HG02938 (cell line): ENCODE measurements at regions not wholly inside any gene's neighbourhood (a gene's known extent, or its start where the extent isn't known, plus 50 kb on each side); places are given as distances from the start of the nearest gene placed in this dataset.

Source experiments
- ATAC-seq: cut with Tn5 transposase; IDR thresholded peaks from one replicate; pipeline ENCODE4 v1.9.1; 2021; ENCODE audit warnings: mild to moderate bottlenecking, moderate library complexity; ENCODE audit not compliant: unreplicated experiment

DNA sequence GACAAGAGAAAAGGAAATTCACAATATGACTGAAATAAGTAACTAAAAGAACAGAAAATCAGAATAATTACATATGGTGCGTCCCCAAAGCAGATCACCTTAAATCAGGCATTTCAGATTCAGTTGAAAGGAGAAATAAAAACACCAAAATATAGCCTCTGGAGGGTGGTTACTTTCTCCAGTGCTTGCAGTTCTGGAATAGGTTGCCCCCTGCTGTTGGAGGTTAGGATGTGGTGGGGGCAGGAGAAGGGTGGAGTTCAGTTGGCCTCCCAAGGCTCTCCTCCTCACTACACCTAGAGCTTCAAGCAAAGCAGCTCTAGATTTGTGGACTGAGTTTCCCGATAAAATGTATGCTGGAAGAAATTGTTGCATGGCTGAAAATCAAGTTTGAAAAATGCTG lies 338.2 kb upstream of the TLE4 start:
- no peak for ATAC-seq

DNA sequence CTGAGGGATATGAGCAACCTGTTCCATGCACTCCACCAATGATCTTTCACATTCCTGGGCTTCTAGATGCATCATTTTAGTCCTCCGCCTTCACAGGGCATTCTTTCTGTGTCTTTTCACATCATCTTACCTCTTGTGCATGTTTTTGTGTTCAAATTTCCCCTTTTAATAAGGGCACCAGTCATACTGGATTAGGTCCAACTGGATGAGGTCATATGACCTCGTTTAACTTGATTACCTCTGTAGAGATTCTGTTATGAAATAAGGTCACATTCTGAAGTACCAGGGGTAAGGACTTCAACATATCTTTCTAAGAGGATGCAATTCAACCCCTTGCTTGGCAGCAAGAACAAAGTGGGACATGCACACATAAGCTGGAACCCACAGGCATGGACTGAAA lies 335.3 kb upstream of the TLE4 start:
- ATAC-seq, result no peak

DNA sequence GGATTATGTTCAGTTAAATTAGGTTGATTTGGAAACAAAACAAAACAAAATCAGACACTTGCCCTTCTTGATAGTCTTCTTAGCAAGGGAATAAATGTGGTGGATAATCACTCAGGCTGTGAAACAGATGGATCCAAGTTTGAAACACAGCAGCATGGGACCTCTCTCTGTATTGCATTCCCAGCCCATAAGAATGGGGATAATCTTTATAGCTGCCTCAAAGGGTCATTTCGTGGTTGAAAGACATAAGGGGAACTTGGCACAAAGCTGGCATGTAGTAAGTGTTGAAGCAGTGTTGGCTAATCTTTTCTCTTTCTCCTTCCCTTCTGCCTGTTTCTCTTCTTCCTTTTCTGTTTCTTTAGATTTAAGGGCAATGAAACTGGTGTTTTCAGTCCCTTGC lies 333.9 kb upstream of the TLE4 start:
- ATAC-seq, result no peak

DNA sequence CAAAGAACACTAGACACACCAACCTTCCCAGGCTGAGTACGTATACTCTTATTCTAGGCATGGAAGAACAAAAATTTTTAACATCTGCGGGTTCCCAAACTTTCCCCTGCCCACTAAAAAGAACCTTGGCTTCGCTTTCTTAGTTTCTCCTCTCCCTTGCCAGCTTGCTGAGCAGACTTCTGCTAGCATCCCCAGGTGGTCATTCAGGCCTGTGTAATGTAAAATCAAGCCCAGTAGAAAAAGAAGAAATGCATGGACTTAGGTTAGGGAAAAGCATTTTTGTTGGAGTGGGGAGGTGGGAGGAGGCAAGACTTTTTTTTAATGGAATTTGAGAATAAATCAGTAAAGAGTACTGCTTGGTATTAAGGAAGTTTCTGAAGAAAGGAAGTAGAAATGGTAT lies 331.0 kb upstream of the TLE4 start:
- no peak for ATAC-seq

DNA sequence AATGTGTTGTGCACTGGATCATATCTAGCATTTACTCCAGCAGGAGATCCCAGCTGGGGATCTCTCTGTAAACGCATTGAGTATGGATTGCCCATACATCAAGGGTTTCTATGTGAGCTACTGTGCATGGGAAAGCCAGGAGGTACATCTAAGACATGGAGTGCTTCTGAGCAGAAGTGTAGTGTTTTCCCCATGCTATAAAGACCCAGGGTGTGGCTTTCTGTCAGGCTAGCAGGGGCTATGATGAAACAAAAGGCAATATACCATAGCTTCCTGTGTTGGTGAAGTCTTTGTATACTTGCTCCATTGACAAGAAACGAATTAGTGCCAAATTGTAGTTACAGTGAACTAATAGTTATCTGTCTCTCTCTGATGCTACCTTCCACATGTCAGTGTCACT lies 329.3 kb upstream of the TLE4 start:
- ATAC-seq, result no peak

DNA sequence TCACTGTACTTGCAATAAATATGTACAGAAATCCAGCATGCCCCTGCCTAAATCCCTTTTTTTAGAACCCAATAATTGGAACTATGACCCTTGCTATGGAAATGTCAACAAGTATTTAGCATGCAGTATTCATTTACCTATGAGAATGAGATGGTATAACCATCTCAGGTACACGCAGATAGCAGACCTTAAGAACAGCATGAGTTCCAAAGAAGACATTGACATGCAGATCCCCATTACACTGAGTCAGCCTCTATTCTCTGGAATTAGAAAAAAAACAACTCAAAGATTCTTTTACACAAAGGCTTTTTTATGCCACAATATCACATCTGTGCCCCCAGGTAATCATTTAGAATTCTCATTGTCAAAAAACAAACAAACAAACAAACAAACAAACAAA lies 325.6 kb upstream of the TLE4 start:
- ATAC-seq, result no peak

DNA sequence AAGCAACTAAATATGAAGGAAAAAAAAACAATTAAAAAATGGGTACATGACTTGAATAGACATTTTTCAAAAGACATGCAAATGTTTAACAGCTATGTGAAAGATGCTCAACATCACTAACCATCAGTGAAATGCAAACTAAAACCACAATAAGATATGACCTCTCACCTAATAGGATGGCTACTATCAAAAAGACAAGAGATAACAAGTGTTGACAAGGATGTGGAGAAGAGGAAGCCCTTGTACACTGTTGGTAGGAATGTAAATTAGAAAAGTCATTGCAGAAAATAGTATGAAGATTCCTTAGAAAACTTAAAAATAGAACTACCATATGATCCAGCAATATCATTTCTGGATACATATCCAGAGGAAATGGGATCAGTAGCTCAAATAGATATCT lies 324.7 kb upstream of the TLE4 start:
- ATAC-seq, result no peak

DNA sequence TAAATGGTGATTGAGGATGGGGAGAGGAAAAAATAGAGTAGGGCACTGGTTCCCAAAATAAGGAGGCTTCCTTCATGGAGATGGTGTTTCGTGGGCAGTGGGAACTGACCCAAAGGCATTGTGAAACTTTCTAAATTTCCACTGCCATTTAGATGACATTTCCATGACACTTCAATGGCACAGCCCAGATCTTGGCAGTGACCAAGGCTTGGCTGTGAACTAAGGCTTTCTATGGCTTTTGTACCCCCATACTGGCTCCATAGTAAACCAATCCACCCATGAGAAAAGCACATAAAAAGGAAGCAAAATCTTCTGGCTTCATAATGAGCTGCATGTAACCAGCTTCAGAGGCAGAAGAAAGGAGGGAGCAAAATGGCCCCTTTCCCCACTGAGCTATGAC lies 321.0 kb upstream of the TLE4 start:
- ATAC-seq, result no peak

DNA sequence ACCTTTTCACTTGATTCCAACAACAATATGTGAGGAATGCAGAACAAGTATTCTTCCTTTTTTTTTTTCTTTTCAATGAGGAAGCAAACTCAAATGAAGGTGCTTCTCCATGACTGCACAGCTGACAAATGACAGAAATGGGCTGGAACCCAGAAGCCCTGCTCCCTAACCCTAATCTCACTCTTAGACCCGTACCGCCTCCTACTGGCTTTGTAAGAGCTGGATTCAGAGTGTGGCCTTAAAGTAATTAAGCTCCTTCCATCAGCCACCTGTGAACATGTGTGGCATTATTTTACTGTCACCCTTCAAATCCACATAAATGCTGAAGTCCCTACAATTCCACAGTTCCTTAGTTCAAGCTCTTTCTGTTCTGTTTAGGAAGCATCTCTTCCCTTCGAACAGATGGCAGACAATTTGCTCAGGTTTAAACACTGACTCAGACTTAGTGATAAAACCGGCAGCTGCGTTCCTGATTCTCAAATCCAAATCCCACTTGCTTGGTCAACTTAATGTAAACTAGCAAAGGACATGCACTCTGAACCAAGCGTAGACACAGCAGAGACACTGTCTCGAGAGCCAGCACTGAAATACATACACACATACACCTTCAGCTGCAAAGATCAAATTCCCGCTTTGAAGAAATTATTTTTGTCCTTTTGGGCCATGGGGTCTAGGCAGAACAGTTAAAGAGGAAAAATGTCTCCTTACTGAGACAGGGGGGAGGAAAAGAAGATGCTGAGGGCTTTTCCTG lies 316.7 kb upstream of the TLE4 start:
- no peak for ATAC-seq

DNA sequence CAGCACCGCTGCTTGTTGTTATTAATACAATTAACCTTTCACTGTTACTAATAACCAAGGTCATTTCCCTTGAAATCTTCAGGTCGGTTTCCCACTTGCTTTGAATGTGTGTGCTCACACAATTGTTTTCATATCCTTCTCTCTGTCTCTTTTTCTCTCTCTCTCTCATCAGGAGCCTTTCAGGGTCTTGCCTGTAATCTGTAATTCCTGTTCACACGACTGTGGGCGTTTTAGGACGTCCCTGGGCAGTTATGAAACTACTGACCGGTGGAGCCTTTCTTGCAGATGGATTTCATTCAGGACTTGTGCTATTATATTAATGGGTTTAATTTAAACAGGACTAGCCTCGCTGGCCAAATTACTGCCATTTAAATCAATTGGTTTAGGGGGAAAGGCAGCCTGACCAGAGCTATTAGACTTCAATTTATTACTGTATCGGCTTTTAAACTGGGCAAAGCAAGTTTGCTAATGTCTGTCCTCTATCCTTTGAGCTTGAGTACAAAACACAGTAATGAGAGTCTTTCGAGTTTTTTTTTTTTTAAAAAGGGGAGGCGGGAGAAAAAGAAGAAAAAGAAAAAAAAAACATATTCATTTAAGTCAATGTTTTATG lies 316.0 kb upstream of the TLE4 start:
- ATAC-seq, result no peak

DNA sequence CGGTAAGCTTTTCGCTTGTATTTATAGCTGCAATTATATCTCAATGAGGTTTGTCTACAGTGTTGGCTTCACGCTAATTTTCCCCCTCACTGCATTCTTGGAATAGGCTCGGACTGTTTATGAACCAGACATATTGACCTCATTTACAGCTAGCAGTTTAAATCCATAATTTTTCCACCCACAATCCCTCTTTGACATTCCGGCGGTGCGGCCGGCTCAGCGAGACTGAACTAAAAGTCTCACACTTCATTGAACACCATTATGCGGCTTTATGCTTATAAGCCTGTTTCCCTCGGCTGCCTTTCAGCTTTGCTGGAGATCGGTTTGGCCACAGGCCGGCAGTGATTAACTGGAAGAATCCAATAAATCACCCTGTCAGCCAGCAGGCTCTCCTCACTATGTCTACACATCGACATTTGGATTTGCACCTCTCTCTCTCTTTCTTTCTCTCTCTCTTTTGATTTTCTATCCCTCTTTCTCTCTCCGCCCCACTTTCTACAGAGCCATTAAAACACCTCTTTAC lies 315.0 kb upstream of the TLE4 start:
- no peak for ATAC-seq

DNA sequence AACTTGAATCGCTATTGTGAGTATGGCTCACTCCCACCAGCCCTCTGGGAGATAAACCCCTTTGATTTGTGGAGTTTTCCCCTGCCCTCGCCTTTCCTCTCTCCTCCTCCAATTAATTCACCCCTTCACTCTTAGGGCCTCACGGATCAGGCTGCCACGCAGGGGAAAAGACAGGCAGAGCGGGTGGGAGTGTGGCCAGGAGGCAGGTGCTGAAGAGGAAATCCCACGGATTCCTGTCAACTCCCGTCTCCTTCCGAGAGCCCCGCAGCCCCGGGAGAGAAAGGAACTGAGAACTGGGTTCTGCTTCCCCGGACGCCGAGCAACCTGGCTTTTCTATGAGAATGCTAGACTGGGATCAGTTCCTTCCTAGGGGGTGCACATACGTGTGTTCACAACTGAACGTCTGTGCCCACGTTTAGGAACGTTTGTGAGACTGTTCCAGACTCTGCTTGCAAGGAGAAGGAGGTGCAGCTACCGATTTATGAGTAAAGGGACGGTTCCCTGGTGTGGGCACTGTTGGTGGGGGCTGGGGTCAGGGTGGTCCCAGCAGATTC lies 314.5 kb upstream of the TLE4 start:
- no peak for ATAC-seq

DNA sequence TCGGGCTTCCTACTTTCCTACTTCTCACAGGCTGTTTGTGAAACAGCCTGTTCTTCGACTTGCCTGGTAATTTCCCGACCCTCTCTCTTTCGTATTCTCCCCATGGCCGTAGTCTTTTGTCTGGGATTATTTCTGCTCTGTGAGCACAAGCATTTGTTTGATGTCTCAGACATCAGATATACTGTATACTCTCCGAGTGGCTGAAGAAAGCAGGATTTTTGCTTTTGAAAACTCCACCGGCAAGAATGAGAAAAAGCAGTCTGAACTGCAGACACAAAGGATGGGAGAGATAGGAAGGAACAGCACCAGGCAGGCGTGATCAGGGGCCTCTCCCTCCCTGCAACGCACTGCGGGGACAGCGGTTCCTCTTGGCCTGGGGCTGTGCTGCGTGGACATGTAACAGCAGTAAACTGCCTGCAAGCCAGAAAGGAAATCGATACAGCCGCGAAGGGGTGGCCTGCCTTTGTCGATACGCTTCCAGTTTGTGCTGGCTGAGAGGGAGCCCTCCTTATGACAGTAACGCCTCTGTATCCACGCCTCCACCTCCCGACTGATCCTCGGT lies 313.9 kb upstream of the TLE4 start:
- no peak for ATAC-seq

DNA sequence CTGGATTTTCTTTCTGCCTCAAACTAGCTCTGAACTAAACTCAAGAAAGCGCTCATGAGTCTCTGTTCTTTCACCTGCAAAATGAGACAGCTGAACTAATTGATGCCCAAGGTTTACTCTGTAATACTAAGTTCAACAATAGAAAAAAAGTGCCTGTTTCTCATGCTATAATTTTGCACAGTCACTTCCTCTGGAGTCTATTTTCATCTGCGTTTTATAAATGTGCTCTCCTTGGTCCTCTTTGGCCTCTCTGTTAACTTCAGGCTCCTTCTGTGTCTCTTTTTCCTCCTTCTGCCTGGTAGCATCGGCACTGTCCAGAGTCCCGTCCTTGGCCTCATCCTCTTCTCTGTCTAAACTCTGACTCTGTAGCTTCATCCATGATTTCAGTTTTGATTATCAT lies 311.9 kb upstream of the TLE4 start:
- ATAC-seq, result no peak

DNA sequence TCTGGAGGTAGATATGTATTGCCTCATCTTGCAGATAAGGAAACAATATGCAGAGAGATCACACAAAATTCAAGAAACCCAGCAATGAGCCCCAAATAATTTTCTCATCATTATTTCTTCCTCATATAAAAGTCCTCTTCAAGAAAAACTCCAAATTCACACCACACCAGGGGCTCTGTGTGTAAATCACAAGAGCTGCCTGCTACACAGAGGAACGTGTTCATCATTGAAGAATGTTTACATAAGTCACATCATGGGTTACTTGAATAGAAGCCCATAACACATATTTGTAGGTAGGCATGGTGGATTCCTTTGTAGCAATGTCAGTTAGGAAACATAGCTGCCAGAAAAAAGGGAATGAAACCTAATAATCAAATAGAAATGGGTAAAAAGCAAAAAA lies 308.1 kb upstream of the TLE4 start:
- ATAC-seq, result no peak

DNA sequence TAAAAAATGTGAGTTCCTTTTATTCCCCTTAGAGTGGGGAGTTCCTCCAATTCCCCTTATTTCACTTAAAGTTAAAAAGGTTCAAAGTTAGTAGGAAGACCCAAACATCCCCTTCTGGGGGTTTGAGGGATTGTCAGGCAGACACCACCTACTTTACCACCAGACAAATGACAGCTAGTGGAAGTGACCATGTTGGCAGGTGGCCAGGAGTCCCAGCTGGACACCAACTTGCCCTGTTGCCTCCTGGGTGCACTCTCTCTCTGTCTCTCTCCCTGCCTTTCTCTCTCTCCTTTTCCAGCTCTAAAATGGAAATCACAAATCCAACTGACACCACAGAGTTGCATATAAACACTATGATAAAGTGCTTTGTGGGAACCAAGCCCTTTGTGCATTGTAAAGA lies 307.7 kb upstream of the TLE4 start:
- no peak for ATAC-seq

DNA sequence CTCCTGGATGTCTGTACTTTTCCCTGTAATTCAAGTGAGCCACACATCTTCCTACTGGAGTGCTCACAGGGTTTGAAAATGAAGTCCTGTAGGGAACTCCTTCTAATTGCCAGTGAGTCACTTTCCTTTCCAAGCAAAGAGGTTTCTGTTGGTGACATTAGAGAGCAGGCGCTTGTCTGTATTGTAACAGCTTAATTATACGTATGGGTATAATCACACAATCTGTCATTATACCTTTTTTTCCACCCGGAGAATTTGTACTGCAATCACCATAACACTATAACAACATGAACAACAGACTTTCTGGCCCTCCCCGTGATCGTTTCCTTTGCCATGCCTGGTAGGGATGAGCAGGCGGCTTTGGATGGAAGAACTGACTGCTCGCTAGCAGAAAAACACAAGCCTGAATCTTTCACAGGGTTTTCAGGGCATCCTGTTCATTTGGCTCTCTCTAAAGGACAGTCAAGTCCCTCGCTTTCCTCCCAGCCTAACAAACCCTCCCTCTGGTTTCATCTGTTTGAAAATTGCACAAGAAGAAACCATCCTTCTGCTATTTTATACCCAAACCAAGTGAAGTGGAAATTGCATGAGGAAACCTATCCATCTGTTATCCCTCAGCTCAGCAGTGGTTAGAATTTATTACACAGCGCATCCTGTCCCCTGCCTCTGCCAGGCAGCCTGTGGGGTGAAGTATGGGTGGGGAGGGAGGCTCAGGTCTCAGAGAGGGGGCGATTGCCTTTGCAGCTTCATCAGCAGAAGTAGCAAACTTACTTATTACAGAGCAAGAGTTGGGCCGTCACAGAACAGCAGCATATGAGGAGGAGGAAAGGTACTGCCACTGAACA lies 307.0 kb upstream of the TLE4 start:
- ATAC-seq, result no peak

DNA sequence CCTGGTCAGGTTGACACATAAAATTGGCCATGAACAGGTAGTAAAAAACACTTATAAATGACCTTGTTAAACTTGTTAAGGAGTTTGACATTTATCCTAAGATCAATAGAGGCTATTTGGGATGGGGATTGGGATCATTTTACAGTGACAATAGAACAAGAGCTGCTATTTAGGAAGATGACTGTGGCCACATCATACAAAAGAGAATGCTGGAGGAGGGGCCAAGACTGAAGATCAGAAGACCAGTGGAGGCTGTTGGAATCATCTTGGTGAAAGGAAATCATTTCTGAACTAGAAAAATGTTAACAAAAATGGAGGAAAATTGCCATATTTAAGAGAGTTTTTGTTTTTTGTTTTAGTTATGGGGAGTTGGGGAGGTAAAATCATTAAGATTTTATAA lies 304.8 kb upstream of the TLE4 start:
- ATAC-seq, result no peak

DNA sequence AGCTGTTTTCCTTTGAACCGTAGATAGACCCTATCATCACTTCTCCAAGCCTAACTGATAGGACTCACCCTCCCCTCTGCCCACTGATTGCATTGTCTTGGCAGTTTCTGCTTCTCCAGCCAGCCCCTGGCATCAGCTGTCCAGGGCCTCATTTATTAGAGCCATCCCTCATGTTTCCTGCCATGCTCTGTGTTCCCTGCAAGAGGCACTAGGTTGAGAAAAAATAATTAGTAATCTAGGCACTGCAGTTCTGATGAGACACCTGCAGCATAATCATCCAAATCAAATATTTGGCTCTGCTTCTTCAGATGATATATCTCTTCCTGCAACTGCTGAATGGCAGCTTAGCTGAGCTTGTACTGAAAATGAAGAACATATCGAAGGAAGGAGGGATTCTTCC lies 303.0 kb upstream of the TLE4 start:
- no peak for ATAC-seq

DNA sequence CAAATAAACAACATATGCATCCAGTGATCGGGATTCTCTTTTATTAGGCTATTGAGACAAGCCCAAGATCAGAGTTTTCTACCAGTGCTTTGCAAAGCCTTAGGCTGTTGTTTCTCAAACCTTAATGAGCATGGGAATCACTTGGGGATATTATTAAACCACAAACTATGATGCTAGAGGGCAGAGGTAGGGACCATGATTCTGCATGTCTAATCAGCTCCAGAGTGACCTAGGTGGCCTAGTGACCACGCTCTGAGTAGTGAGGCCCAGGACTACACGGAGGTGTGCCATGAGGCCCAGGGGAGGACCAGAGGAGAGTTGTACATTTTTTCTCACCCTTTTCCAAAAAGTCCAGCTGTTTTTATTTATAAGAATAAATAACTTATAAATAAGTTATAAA lies 298.5 kb upstream of the TLE4 start:
- ATAC-seq, result no peak

DNA sequence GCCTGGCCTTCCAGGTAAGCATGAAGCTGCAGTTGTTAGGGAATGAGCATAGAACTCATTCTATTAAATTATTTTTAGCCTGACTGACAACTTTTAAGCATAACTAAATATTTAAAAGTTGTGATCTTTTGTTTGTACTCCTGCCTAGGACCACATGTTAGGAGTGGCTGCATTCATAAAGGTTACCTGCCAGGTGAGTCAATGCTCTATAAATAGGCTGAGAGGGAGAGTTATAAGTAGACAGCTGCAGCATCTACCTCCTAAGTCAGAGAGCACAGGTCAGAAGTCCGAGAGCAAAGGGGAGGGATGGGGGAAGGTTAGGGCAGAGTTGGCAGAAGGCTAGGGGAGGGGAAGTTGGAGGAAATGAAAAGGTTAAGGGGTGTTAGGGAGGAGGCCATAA lies 292.4 kb upstream of the TLE4 start:
- ATAC-seq, result no peak
